ENCODE measurements at regions not wholly inside any gene's neighbourhood (a gene's known extent, or its start where the extent isn't known, plus 50 kb on each side); places are given as distances from the start of the nearest gene placed in this dataset.
"Not testable (repeated sequence)": the region's sequence is repeated elsewhere in the genome, so short reads cannot be mapped to it uniquely, and the experiment has no call there.

- CTCF ChIA-PET: no interaction called here
- no peak for TF ChIP-seq FOXA1 (IDR thresholded peaks at IDR 0.05)
- TF ChIP-seq FOXM1 (IDR thresholded peaks at IDR 0.05; ENCODE audit: borderline replicate concordance): no peak
- TF ChIP-seq LEF1 (IDR thresholded peaks at IDR 0.05; ENCODE audit: borderline replicate concordance): no peak
- no peak for TF ChIP-seq TARDBP (IDR thresholded peaks at IDR 0.05)
- TF ChIP-seq ELF4 (IDR thresholded peaks at IDR 0.05): no peak
- TF ChIP-seq ARNT (IDR thresholded peaks at IDR 0.05): no peak
- TF ChIP-seq BHLHE40 (IDR thresholded peaks at IDR 0.05; ENCODE audit: borderline replicate concordance): no peak
- no peak for TF ChIP-seq CTBP1 (IDR thresholded peaks at IDR 0.05; ENCODE audit: borderline replicate concordance)
- TF ChIP-seq HDGF (IDR thresholded peaks at IDR 0.05; ENCODE audit: borderline replicate concordance): no peak
- TF ChIP-seq SP1 (IDR thresholded peaks at IDR 0.05): no peak
- TF ChIP-seq ZNF384 (IDR thresholded peaks at IDR 0.05): no peak
- no peak for TF ChIP-seq PKNOX1 (IDR thresholded peaks at IDR 0.05)
- POLR2A ChIA-PET: no interaction called here
- DNase-seq (ENCODE audit: extremely low spot score): no peak
Observed at GRCh38 chr18:3347286-3347803, 85.4 kb downstream of the MYL12B start.

GRCh38 chr18:3348176-3348575, 86.2 kb downstream of the MYL12B start:
- CTCF ChIA-PET: no interaction called here
- POLR2A ChIA-PET: no interaction called here
- DNase-seq (ENCODE audit: extremely low spot score): no peak
- TF ChIP-seq CTBP1 (IDR thresholded peaks at IDR 0.05; ENCODE audit: borderline replicate concordance): no peak
- TF ChIP-seq FOXK2 (IDR thresholded peaks at IDR 0.05): no peak
- TF ChIP-seq LEF1 (IDR thresholded peaks at IDR 0.05; ENCODE audit: borderline replicate concordance): no peak
- TF ChIP-seq ZNF384 (IDR thresholded peaks at IDR 0.05): no peak
- no peak for TF ChIP-seq BHLHE40 (IDR thresholded peaks at IDR 0.05; ENCODE audit: borderline replicate concordance)
- no peak for TF ChIP-seq HDGF (IDR thresholded peaks at IDR 0.05; ENCODE audit: borderline replicate concordance)
- no peak for TF ChIP-seq FOXM1 (IDR thresholded peaks at IDR 0.05; ENCODE audit: borderline replicate concordance)
- no peak for TF ChIP-seq L3MBTL2 (conservative IDR thresholded peaks at IDR 0.05)

- POLR2A ChIA-PET; CTCF ChIA-PET; DNase-seq (ENCODE audit: extremely low spot score): not testable (repeated sequence)
Observed at GRCh38 chr18:3349046-3349841, 87.3 kb downstream of the MYL12B start.

GRCh38 chr18:3350021-3350420, 88.1 kb downstream of the MYL12B start:
- DNase-seq (ENCODE audit: extremely low spot score): no peak
- TF ChIP-seq HDGF (IDR thresholded peaks at IDR 0.05; ENCODE audit: borderline replicate concordance) (no peak), PKNOX1 (IDR thresholded peaks at IDR 0.05) (no peak), SUZ12 (IDR thresholded peaks at IDR 0.05) (no peak), ELF4 (IDR thresholded peaks at IDR 0.05) (no peak), FOXK2 (IDR thresholded peaks at IDR 0.05) (no peak), FOXA1 (IDR thresholded peaks at IDR 0.05) (no peak), ARNT (IDR thresholded peaks at IDR 0.05) (no peak), ZNF384 (IDR thresholded peaks at IDR 0.05) (no peak), CTBP1 (IDR thresholded peaks at IDR 0.05; ENCODE audit: borderline replicate concordance) (no peak), BHLHE40 (IDR thresholded peaks at IDR 0.05; ENCODE audit: borderline replicate concordance) (no peak), TARDBP (IDR thresholded peaks at IDR 0.05) (no peak), L3MBTL2 (conservative IDR thresholded peaks at IDR 0.05) (no peak), LEF1 (IDR thresholded peaks at IDR 0.05; ENCODE audit: borderline replicate concordance) (no peak), SP1 (IDR thresholded peaks at IDR 0.05) (no peak)
- ChIA-PET CTCF (interaction anchor here (0.6 kb wide), 1 partner anchor 27 kb away, joined by 3 read pairs; no protein-coding TSS in a partner anchor), POLR2A (no interaction called here)

- TF ChIP-seq TARDBP (IDR thresholded peaks at IDR 0.05) (no peak), CTBP1 (IDR thresholded peaks at IDR 0.05; ENCODE audit: borderline replicate concordance) (no peak), ZNF384 (IDR thresholded peaks at IDR 0.05) (no peak), HDGF (IDR thresholded peaks at IDR 0.05; ENCODE audit: borderline replicate concordance) (no peak), LEF1 (IDR thresholded peaks at IDR 0.05; ENCODE audit: borderline replicate concordance) (no peak), PKNOX1 (IDR thresholded peaks at IDR 0.05) (no peak), FOXK2 (IDR thresholded peaks at IDR 0.05) (no peak), FOXM1 (IDR thresholded peaks at IDR 0.05; ENCODE audit: borderline replicate concordance) (no peak), NFRKB (IDR thresholded peaks at IDR 0.05) (no peak), FOXA1 (IDR thresholded peaks at IDR 0.05) (no peak), L3MBTL2 (conservative IDR thresholded peaks at IDR 0.05) (no peak), SP1 (IDR thresholded peaks at IDR 0.05) (no peak), BHLHE40 (IDR thresholded peaks at IDR 0.05; ENCODE audit: borderline replicate concordance) (no peak), SUZ12 (IDR thresholded peaks at IDR 0.05) (no peak), ELF4 (IDR thresholded peaks at IDR 0.05) (no peak), ARNT (IDR thresholded peaks at IDR 0.05) (no peak)
- ChIA-PET POLR2A (no interaction called here), CTCF (interaction anchor here (0.6 kb wide), 1 partner anchor 28 kb away, joined by 3 read pairs; no protein-coding TSS in a partner anchor)
- DNase-seq (ENCODE audit: extremely low spot score): no peak
Observed at GRCh38 chr18:3350566-3351527, 88.9 kb downstream of the MYL12B start.

Data from HEK293T (cell line).